ENCODE measurements at regions not wholly inside any gene's neighbourhood (a gene's known extent, or its start where the extent isn't known, plus 50 kb on each side); places are given as distances from the start of the nearest gene placed in this dataset.

- Histone ChIP-seq H3K27ac (ENCODE audit: poor library complexity, severe bottlenecking) (no peak overlapping the region), H3K9me3 (ENCODE audit: severe bottlenecking) (no peaks in the 10 kb centered on the region), H3K36me3 (ENCODE audit: low read depth) (no peaks in the 10 kb centered on the region), H3K4me1 (ENCODE audit: insufficient read depth, poor library complexity, severe bottlenecking) (peaks cover 5% of the 10 kb centered on the region), H3K27me3 (ENCODE audit: insufficient read depth, poor library complexity, severe bottlenecking) (no peaks in the 10 kb centered on the region), H3K4me3 (ENCODE audit: severe bottlenecking) (no peak overlapping the region)
- ATAC-seq (ENCODE audit: low read depth) (no peak), DNase-seq (ENCODE audit: low spot score) (no peak)
- TF ChIP-seq CTCF (IDR thresholded peaks at IDR 0.05; ENCODE audit: poor library complexity, severe bottlenecking) = no peak
These were observed 249.3 kb downstream of the GAS1 start for GRCh38 chr9:86697999-86698398.

GRCh38 chr9:86697213-86697612 is 250.1 kb downstream of the GAS1 start:
- Histone ChIP-seq H3K27me3 (ENCODE audit: insufficient read depth, poor library complexity, severe bottlenecking) (no peaks in the 10 kb centered on the region), H3K36me3 (ENCODE audit: low read depth) (no peaks in the 10 kb centered on the region), H3K4me3 (ENCODE audit: severe bottlenecking) (no peak overlapping the region), H3K27ac (ENCODE audit: poor library complexity, severe bottlenecking) (no peak overlapping the region), H3K4me1 (ENCODE audit: insufficient read depth, poor library complexity, severe bottlenecking) (peaks cover 5% of the 10 kb centered on the region), H3K9me3 (ENCODE audit: severe bottlenecking) (no peaks in the 10 kb centered on the region)
- ATAC-seq (ENCODE audit: low read depth) = no peak
- DNase-seq (ENCODE audit: low spot score) = no peak
- no peak for TF ChIP-seq CTCF (IDR thresholded peaks at IDR 0.05; ENCODE audit: poor library complexity, severe bottlenecking)

- Histone ChIP-seq H3K36me3 (ENCODE audit: low read depth) (no peaks in the 10 kb centered on the region), H3K4me3 (ENCODE audit: severe bottlenecking) (no peak overlapping the region), H3K27ac (ENCODE audit: poor library complexity, severe bottlenecking) (no peak overlapping the region), H3K9me3 (ENCODE audit: severe bottlenecking) (no peaks in the 10 kb centered on the region), H3K4me1 (ENCODE audit: insufficient read depth, poor library complexity, severe bottlenecking) (peaks cover 5% of the 10 kb centered on the region), H3K27me3 (ENCODE audit: insufficient read depth, poor library complexity, severe bottlenecking) (no peaks in the 10 kb centered on the region)
- TF ChIP-seq CTCF (IDR thresholded peaks at IDR 0.05; ENCODE audit: poor library complexity, severe bottlenecking) = no peak
- DNase-seq (ENCODE audit: low spot score) (no peak), ATAC-seq (ENCODE audit: low read depth) (no peak)
These were observed 251.3 kb downstream of the GAS1 start for GRCh38 chr9:86695910-86696424.

GRCh38 chr9:86690034-86690433 is 257.3 kb downstream of the GAS1 start:
- Histone ChIP-seq H3K36me3 (ENCODE audit: low read depth) (no peaks in the 10 kb centered on the region), H3K4me1 (ENCODE audit: insufficient read depth, poor library complexity, severe bottlenecking) (no peaks in the 10 kb centered on the region), H3K4me3 (ENCODE audit: severe bottlenecking) (no peak overlapping the region), H3K9me3 (ENCODE audit: severe bottlenecking) (no peaks in the 10 kb centered on the region), H3K27ac (ENCODE audit: poor library complexity, severe bottlenecking) (no peak overlapping the region), H3K27me3 (ENCODE audit: insufficient read depth, poor library complexity, severe bottlenecking) (no peaks in the 10 kb centered on the region)
- TF ChIP-seq CTCF (IDR thresholded peaks at IDR 0.05; ENCODE audit: poor library complexity, severe bottlenecking) = no peak
- ATAC-seq (ENCODE audit: low read depth) = no peak
- no peak for DNase-seq (ENCODE audit: low spot score)

GRCh38 chr9:86687788-86688187 is 259.5 kb downstream of the GAS1 start:
- H3K4me1 ChIP-seq (ENCODE audit: insufficient read depth, poor library complexity, severe bottlenecking) = no peaks in the 10 kb centered on the region
- TF ChIP-seq CTCF (IDR thresholded peaks at IDR 0.05; ENCODE audit: poor library complexity, severe bottlenecking) = no peak
- H3K9me3 ChIP-seq (ENCODE audit: severe bottlenecking) = no peaks in the 10 kb centered on the region
- no peaks in the 10 kb centered on the region for H3K36me3 ChIP-seq (ENCODE audit: low read depth)
- H3K27me3 ChIP-seq (ENCODE audit: insufficient read depth, poor library complexity, severe bottlenecking) = no peaks in the 10 kb centered on the region
- DNase-seq (ENCODE audit: low spot score) (no peak), ATAC-seq (ENCODE audit: low read depth) (no peak)
- no peak overlapping the region for H3K4me3 ChIP-seq (ENCODE audit: severe bottlenecking)
- no peak overlapping the region for H3K27ac ChIP-seq (ENCODE audit: poor library complexity, severe bottlenecking)
